HuH-7.5 (cell line): ENCODE measurements at regions not wholly inside any gene's neighbourhood (a gene's known extent, or its start where the extent isn't known, plus 50 kb on each side); places are given as distances from the start of the nearest gene placed in this dataset.
"Not testable (repeated sequence)": the region's sequence is repeated elsewhere in the genome, so short reads cannot be mapped to it uniquely, and the experiment has no call there.

Source experiments
- DNase-seq: peaks from one replicate; pipeline ENCODE4 v3.0.0; 2011; ENCODE audit warnings: low spot score

DNA sequence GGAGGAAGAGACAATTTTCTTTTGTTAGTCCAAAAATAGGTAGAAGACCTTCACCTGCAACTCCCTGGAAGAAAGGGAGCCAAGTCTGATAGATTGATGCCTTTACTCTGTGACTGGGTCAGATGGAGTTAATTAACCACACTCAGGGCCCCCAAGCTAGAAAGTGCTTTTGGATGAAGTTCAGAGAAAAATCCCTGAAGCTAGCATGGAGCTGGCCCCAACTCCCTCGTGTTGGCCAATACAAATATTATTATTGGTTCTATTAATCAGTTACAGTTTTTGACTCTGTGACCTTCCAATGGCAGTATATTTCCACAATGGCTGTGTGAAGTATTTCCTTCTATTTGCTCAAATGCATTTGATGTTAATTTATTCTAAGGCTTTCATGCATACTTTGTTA, 1753.5 kb downstream of the EFNA5 start:
- DNase-seq, result no peak

DNA sequence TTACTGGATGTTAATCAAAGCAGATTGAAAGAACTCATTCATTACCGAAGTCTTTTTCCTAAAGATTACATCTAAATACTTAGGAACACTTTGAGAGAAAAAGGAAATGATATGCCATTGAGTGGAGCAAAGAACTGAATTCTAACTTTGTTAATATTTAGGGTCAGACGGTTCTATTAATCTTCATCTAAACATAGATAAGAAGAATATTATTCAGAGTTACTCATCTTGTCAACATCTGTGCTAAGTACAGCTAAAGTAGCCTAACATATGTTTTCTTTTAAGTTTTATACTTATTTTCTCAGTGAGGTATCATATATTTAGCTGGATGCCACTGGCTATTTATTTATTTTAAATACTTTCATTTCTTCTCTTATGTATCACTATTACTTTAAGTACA, 1763.7 kb downstream of the EFNA5 start:
- no peak for DNase-seq

GRCh38 chr5:105905392-105905791, 1765.3 kb downstream of the EFNA5 start:
- no peak for DNase-seq

DNA sequence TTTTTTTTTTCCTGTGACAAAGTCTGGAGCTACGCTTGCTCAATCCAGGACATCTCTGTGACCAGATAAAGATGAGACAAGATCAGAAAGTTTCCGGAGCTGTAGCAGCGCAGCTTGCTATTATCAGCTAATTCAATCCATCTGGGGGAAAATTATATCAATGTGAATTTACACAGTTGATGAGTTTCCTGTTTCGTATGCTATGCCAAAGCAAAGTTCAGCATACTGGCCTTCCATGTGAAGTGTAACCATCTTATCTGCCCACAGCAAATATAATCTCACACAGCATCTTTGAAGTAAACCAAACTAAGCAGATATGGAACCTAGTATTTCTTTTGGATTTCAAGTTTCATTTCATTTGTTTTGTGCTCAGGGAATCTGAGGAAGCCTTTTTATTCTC, 1767.7 kb downstream of the EFNA5 start:
- DNase-seq, result no peak

DNA sequence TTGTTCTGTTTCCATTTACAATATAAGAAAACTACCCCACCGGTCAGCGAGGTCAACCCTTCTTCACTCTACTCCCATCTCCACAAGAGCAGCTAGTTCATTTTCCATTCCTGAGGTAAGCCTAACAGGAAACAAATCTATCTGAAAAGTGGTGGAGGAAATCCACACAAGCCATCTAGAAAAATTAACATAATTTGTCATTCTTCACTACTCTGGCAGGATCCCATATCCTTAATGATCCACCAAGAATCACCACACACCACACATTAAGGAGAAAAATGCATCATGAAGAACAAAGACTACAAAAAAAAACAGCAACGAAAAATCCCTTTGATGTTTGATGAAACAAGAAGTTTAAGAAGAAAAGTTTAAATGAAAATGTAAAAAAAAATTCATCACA, 1771.0 kb downstream of the EFNA5 start:
- no peak for DNase-seq

DNA sequence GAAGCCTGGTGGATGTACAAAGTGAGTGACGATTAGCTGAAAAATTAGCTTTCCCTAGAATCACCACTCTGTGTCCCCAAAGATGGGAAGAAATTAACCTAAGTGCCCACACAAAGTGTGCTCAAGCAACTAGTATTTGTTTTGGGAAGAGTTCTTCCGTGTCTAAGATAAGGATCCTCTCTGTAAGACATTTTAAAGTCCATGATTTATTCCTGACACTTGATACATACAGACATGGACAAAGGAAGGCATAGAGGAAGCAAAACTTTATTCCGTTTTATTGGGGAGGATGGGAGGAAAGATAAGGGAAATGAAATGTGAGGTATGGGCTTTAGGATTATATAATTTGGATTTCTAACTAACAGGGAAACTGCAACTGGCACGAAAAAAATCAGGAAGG, 1772.6 kb downstream of the EFNA5 start:
- no peak for DNase-seq

DNA sequence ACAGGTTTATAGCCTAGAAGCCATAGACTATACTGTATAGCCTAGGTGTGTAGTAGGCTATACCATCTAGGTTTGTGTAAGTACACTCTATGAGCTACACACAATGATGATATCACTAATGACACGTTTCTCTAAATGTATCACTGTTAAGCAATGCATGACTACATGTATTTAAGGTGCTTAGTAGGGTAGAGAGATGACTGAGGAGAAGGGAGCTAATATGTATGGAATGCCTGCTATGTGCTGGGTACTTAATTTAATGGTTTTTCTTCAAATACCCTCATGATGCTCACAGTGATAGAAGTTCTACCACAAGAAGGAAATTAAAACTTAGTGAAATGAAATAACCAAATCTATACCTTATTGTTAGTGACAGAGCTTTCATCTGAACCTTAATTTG, 1785.5 kb downstream of the EFNA5 start:
- DNase-seq, result no peak

DNA sequence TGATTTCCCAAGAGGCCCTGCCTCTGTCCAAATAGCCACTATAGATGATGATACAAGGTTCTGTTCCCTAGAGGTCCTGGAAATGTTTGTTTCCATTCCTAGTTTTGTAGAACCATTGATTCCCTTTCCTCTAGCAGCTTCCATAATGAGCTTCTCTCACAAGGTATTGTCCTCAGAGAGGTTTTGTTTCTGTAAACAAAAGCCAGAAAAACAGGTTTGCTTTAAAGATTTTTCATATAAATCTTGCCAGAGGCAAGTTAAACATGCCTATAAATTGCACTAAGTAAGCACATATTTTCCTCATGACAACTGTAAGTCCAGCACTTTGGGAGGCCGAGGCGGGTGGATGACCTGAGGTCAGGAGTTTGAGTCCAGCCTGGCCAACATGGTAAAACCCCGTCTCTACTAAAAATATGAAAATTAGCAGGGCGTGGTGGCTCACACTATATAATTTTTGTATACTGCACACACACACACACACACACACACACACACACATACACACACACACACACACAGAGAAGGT, 1787.7 kb downstream of the EFNA5 start:
- DNase-seq, result no peak

GRCh38 chr5:105878402-105878801, 1792.3 kb downstream of the EFNA5 start:
- no peak for DNase-seq

- DNase-seq, result no peak
Measured at GRCh38 chr5:105877592-105877991, 1793.1 kb downstream of the EFNA5 start.

GRCh38 chr5:105874316-105874715, 1796.4 kb downstream of the EFNA5 start:
- DNase-seq, result no peak

GRCh38 chr5:105872569-105873270, 1798.0 kb downstream of the EFNA5 start:
- no peak for DNase-seq

- DNase-seq, result no peak
Measured at GRCh38 chr5:105868038-105868780, 1802.5 kb downstream of the EFNA5 start.

DNA sequence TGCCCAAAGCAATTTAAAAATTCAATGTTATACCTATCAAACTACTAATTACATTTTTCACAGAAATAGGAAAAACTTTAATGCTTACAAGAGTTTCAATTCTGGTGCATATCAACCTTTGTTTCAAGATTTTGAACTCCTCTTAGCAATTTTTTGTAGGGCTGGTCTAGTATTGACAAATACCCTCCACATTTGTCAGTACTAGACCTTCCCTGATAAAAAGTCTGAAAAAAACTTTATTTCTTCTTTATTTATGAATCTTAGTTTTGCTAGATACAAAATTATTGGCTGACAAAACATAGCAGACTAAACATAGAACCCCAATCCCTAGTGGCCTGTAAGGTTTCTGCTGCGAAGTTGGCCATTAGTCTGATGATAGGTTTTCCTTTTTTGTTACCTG, 1804.9 kb downstream of the EFNA5 start:
- no peak for DNase-seq

DNA sequence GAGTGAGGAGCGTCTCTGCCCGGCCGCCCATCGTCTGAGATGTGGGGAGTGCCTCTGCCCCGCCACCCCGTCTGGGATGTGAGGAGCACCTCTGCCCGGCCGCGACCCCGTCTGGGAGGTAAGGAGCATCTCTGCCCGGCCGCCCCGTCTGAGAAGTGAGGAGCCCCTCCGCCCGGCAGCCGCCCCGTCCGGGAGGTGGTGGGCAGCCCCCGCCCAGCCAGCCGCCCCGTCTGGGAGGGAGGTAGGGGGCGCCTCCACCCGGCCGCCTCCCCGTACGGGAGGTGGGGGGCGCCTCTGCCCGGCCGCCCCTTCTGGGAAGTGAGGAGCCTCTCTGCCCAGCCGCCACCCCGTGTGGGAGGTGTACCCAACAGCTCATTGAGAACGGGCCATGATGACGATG, 1811.4 kb downstream of the EFNA5 start:
- not testable (repeated sequence) for DNase-seq

DNA sequence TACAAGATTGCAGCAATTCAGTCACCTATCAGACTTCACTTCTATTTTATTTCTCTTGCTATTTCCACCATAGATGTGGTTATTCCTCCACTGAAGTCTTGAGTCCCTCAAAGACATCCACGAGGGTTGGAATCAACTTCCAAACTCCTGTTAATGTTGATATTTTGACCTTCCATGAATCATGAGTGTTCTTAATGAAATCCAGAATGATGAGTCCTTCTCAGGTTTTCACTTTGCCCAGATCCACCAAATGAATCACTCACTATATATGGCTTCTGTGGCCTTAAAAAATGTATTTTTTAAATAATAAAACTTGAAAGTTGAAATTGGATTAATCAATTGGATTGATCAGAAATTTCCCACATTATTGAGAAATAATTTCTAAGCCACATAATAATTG, 1821.0 kb downstream of the EFNA5 start:
- no peak for DNase-seq

DNA sequence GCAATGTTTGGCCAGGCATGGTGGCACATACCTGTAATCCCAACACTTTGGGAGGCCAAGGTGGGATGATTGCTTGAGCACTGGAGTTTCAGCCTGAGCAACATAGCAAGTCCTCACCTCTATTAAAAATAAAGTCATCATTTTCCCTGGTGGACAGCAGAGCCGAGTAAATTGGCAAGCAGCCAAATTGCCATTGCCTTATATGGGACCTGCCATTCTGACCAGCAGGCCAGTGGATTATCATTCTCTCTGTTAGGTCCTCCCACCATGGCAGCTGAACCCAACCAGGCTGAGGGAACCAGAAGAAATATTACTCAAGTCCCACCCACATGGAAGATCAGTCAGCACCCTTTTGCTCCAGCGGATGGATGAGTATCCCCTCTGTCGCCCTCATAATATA, 1829.9 kb downstream of the EFNA5 start:
- no peak for DNase-seq

GRCh38 chr5:105836887-105837286, 1833.8 kb downstream of the EFNA5 start:
- DNase-seq, result no peak

GRCh38 chr5:105836268-105836667, 1834.5 kb downstream of the EFNA5 start:
- DNase-seq, result no peak

GRCh38 chr5:105828821-105829220, 1841.9 kb downstream of the EFNA5 start:
- no peak for DNase-seq

DNA sequence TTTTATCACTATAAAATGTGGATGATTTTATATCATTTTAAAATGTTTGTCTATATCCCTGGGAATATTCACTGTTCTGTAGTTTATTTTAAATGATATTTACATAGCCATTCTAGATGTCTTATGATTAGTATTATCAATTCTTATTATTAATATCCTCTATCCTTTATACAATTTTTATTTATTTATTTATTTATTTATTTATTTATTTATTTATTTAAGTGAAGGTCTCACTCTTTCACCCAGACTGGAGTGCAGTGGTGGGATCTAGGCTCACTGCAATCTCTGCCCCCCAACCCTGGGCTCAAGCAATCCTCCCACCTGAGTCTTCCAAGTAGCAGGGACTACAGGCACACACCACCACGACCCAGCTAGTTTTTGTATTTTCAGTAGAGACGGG, 1848.9 kb downstream of the EFNA5 start:
- no peak for DNase-seq

DNA sequence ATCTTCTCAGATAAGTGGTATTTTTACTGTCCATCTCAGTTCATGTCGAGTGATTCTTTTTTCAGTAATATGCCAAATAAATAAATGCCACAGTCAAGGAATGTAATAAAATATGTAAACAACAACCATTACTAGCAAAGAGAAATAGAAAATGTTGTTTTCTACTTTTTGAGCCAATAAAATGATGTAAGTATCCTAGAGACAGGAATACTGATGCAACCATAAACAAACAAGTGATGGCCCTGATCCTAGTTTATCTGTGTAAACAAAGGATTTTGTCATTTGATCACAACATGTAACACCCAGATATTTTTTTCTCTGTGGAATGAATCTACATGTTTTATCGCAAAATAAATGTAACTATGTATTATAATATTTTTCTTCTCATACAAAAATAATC, 1852.8 kb downstream of the EFNA5 start:
- DNase-seq, result no peak

GRCh38 chr5:105817416-105817815, 1853.3 kb downstream of the EFNA5 start:
- no peak for DNase-seq

DNA sequence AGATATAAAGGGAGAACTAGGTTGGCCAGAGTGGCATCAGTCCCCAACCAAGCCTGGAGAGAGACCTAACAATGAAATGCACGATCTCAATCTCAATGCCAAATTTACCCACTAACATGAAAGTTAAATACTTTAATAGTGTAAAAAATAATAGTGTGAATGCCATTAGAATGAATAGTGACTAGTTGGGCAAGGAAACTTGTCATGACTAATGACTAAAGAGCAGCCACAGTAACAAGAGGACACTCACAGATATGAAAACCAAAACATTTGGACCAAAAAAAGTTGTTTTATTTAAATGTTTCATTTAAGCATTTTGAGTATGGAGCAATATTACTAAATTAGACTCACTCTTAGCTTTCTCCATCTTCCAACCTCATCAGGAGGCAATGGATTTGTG, 1853.8 kb downstream of the EFNA5 start:
- no peak for DNase-seq
